Right ventricle myocardium superior (tissue), 1 donor: ENCODE measurements at regions not wholly inside any gene's neighbourhood (a gene's known extent, or its start where the extent isn't known, plus 50 kb on each side); places are given as distances from the start of the nearest gene placed in this dataset.
A peak's percentile ranks its signal among the peaks of the same experiment; 100 is the strongest.

ENCODE experiments used
- ATAC-seq: fragments of 200-7000 bp; cut with Tn5 transposase; one replicate; pipeline ENCODE4 v1.9.1; 2020; ENCODE audit warnings: mild to moderate bottlenecking; ENCODE audit not compliant: poor library complexity
- DNase-seq: peaks from one replicate; pipeline ENCODE4 v3.0.0-alpha.2; 2020
- intact Hi-C: fragments of 100-400 bp; cut with DNase I; formaldehyde crosslinking; loops from one replicate; pipeline ENCODE4 v1.11.2; 2022
- donor health status: DM: no; HTN: yes; CAD: no; lungs with severe emphysema.

DNA sequence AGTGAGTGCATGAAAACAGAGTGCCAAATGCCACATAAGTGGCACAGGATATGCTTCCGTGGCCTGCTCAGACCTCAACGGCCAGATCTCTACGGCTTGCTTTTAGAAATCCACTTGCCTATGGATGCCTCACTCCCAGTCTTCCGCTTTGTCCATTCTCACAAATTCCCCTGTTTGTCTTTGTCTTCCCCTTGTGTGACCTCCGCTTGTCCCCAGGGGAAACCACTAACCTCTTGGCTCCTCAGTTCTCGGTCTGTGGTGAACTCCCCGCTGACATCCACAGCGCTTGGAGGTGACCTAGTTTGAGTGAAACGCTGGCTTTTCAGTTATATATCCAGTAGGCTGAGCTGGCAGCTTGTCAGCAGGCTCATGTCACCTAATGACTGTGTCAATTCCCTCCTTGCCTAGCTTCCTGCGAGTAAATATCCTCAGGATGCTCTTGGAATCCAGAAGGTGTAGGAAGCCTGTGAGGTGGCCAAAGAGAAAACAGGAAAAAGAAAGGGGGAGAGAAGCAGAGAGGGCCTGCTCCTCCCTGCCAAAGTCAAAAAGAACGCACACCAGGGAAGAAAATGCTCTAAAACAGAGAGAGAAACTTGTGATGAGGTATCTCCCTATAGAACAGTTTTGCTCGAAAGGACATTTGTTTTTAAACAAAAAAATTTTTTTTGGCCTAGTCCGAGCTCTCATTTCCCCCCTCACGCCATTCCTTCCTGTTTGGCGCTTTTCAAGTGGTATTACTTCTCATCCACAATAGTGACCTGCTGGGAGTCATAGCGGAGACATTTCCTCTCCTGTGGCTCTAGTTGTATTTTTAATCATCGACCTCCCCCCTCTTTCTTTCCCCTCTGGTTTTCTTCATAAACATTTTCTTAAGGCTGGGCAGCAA lies 101.6 kb upstream of the SPRY4 start:
- peak; percentile 70 for ATAC-seq
- DNase-seq: peak; percentile 73
- intact Hi-C loops: no loop called here

DNA sequence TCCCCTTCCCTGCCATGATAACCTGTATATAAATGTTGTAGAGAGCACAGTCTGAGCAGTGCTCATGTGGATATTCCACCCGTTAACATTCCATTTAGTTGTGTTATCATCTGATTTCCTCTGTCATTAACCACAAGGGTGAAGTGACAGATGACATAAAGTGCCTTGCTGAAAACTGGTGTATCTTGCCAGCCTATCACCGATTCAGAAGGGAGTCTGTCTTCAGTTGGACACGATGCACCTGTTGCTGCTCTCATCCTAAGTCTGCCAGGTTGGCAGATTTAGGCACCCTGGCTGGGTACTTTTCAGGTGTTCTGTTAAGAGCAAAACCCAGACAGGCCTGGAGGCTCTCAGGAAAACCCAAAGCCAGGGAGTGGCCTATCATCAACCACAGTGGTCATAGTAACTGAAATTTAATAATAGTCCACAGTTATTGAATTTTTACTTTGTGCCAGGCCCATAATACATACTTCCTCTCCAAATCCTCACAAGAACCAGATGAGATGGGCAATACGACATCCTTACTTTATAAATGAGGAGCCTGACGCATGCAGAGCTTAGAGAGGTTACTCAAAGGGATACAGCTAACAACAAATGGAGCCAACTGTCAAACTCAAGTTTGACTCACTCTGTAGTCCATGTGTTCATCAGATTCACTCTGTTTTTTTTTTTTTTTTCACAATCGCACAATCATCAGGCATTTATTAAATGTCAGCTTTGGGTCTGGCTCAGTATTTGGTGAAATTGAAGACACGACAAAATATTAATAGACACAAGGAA lies 100.7 kb upstream of the SPRY4 start:
- DNase-seq (no peak), ATAC-seq (no peak)
- intact Hi-C loops: no loop called here

DNA sequence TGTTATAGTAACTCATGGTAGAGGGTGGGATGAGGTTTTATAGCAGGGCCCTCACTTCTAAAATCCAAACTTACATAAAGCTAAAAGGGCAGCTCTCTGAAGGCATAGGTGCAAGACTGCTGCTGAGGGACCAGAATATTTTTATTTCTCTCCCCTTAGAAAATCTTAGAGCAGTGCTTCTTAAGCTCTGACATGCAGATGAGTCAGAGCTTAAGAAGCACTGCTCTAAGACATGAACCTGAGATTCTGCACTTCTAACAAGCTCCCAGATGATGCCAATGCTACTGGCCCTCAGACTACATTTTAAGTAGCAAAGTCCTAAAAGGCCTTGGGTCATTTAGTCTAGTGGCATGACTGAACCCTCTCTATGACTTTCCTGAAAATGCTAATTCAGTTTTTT lies 97.6 kb upstream of the SPRY4 start:
- intact Hi-C loops: no loop called here
- no peak for DNase-seq
- ATAC-seq: no peak

DNA sequence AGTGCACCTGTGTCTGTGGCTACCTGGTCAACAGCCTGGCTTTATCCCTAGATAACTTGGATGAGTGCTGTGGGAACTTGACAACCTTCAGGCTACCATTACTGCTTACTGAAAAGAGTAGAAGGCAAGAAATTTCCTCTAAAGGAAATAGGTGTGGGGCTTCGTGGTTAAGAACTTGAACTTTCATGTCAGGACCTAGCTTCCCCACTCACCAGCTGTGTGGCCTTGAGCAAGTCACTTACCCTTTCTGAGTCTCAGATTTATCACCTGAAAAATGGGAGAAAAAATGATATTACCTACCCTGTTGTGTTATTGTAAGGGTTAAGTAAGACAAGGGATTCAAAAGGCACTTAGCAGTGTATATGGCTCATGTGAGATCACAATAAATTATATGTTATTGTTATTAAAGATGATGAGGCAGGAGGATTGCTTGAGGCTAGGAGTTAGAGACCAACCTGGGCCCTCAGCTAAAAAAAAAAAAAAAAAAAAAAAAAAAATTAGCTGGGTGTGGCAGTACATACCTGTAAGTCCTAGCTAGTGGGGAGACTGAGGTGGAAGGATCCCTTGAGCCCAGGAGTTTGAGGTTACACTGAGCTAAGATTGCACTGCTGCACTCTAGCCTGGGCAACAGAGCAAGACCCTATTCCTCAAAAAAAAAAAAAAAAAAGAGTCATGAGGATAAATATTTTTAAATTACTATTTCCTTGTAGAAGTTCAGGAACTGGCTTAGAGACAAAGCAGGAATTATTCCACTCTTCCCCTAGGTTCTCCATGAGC lies 97.0 kb upstream of the SPRY4 start:
- DNase-seq (no peak), ATAC-seq (no peak)
- intact Hi-C loops: no loop called here

DNA sequence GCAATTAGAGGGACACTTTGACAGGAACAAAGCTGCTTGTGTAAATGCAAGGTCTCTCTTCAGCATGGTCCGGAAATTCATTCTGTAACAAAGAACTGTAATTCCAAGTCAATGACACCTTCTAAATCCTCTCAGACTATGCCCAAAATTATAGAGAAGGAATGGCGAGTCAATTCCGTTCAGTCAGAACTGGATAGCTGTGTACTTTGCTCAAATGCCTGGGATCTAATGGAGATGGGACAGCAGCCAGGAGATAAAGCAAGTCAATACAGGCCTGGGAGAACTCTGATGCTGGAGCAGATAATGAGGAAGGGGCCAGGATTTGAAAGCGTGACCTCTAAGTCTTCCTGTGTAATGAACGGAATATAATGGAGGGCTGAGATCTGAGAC lies 96.4 kb upstream of the SPRY4 start:
- DNase-seq (no peak), ATAC-seq (no peak)
- intact Hi-C loops: no loop called here

DNA sequence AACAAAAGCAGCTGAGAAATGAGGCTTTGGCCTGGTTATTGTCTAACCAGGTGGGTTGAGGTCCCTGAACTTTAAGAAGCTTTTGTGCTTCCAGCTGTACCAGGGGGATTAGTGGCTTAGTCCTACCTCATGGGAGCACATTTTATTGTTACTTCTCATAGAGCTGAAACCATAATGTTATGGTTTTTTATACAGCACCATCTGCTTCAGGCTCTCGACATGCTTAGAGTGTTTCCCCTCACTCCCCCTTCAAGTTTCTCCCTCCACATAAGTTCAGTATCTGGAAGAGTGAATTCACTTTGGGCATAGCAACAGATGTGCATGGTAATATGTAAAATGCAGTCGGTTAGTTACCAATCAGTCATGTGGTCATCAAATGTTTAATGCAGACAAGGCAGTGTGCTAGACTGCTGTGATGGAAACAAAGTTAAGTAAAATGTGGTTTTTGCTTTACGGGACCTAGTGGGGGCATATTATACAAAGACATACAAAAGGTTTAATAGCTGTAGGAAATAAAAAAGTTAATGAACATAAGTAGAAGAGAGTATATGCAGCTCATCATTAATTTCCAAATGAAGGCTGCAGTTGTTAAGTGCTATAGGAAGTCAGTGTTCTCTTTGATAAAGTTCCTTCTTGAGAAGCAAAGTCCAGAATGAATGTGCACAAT lies 95.9 kb upstream of the SPRY4 start:
- ATAC-seq (no peak), DNase-seq (no peak)
- intact Hi-C loops: no loop called here

DNA sequence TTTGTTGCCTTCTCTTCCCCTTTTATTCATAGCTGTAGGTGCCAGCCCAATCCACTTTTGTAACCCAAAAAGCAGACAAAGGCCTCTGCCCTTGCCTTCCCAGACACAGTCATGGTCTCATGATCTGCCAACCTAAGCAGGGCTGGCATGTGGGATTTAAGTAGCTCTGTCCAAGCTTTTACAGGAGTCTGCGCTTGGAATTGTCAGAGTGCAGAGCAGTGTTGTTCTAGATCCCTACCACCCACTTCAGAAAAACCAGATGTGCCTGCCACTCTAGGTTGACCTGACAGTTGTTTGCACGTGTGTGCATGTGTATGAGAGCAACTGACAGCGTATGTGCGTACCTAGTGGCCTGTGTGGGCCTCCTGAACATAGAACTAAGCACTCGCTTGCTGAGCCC lies 87.8 kb upstream of the SPRY4 start:
- no peak for ATAC-seq
- no peak for DNase-seq
- intact Hi-C loops: no loop called here

DNA sequence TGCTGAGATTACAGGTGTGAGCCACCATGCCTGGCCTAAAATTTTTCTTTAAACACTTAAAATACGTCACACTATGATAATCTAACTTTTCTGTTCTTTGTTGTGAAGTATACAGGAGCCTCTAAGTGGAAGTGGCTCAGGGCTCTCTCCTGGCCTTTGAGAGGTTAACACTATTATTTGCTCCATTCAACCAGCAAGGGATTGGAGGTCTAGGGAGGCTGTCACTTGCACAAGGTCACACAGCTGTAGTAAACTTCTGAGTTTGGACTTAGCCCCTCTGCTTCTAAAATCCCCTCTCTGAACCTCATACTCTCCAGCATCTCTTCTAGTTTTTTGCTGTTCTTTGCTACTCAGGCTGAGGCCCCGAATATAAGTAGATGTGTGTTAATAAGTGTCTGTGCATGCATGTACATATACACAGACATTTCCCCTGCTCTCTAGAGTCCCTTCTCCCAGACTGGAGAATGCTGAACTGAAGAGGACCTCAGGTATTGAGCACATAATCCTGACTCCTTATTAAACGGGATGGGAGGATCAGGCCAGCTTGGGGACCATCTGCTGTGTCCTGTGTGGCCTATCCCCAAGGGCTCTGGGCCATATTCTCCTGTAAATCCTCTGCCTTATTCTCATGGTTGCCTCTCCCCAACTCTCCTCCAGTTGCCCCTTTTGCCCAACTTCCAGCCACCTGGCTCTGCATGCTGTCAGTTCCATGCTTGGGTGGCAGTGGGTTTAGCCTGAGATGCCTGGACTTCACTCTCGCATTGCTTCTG lies 87.0 kb upstream of the SPRY4 start:
- DNase-seq (no peak), ATAC-seq (no peak)
- intact Hi-C loops: no loop called here

DNA sequence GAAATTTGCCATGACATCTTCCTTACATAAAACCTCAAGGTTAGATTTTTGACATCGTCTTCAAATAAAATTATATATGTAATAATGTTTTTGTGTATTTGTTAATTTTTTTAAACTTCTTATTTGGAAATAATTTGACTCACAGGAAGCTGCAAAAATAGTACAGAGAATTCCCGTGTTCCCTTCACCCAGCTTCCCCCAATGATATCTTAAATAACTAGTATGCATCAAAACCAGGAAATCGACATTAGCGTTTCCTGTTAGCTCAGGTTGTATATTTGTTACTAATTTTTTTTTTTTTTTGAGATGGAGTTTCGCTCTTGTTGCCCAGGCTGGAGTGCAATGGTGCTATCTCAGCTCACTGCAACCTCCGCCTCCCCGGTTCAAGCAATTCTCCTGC lies 86.3 kb upstream of the SPRY4 start:
- intact Hi-C loops: no loop called here
- no peak for ATAC-seq

DNA sequence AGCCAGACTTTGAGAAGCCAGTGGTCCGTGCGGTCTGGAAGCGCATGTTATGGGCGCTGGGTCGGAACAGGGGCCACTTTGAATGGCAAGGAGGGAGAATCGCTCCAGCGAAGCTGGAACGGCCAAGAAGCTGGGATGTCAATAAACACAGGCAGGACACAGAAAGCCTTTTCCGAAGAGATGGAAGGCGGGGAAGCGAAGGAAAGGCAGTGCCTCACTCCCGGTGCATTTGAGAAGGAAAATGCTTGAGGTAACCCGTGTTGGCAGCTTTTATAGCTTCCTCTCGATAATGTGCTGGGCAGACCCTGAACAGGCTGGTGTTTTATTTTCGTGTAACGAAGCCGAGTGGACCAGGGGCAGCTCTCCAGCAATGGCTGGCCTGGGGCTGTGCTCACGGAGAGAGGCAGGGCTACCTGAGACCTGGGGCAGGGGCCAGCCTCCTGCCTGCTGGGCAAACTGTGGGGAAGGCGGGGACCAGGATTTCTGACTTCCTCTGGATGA lies 84.2 kb upstream of the SPRY4 start:
- intact Hi-C loops: no loop called here
- DNase-seq: no peak

More for the DNA sequence above, 86.3 kb upstream of the SPRY4 start:
- DNase-seq: no peak

DNA sequence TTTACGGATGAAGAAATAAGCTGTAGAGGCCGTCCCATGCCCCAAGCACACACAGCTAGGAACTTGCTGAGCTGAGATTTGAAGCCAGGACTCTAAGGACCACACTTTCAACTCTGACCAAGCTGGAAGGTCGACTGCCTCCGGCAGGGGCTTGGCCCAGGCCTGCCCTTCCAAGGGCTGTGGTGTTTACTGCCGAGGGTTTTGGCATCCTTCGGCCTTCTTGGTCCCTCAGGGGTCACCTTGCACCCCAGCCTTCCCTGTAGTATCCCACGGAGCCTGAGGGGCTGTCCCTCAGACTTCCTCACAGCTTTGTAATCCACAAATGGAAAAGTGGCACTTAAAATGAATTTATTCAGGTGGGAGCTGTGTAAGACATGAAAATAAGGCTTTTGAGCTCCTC lies 83.7 kb upstream of the SPRY4 start:
- no peak for ATAC-seq
- intact Hi-C loops: no loop called here
- DNase-seq: no peak

More for the DNA sequence above, 84.2 kb upstream of the SPRY4 start:
- ATAC-seq: no peak

DNA sequence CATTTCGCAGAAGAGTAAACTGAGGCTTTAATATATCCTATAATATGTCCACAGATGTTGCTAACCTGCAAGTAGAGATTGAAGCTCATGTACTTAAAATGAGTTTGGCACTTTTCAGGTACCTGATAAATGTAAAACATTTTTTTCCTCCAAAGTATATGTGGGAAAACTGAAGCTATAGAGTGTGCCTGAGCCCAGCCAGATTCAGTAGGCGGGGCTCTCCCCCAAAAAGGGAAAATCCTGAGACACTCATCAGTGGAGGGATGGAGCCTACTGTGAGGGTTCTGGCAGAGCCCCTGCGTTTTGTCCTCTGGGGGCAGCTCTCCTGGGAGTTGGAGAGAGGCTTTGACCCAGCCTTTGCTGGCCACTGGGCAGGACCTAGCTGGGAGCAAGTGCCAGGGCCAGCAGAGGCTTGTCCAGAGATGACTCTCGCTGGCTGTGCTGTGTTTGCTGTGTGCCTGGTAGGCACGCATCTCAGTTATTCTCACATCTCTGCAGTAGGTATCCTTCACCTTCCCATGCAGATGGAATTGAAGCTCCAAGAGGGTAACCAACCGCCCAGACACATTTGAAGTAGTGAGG lies 81.1 kb upstream of the SPRY4 start:
- ATAC-seq (no peak), DNase-seq (no peak)
- intact Hi-C loops: no loop called here

DNA sequence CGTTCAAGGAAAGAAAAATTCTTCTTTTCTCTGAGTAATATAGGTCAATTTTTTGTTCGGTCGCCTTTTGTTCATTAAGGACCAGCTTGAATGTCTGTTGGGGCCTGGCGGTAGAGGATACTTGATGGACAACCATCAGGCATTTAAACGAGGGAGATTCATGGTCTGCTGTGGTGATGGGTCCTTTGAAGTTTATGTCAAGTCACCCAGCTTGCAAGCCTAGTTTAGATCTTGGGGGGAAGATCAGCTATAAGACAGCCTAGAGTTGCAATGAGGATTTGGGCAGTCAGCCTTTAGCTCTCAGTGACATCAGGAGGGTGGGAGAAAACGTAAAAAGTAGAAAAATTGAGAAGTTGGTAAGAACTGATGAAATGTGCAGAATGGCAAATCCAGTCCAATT lies 80.2 kb upstream of the SPRY4 start:
- no peak for ATAC-seq
- intact Hi-C loops: no loop called here
- no peak for DNase-seq

DNA sequence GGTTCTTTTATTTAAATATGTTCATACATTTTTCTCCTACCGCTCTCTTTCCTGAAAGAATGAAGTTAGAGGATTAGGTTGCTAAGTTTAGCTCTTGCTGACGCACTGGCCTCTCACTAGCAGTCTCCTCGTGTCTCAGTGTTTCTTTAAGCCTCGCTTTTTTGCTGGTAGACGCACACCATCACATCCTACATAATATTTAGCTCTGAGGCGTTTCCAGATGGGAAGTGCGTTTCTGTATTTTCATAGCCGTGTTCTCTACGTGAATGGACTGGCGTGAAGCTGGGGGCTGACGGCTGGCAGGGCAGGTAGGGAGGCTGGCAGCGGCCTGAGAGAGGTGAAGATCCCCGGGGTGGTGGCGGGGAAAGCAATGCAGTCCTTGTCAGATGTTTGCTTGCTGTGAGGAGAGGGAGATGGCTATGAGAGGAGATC lies 79.2 kb upstream of the SPRY4 start:
- DNase-seq: no peak
- intact Hi-C loops: no loop called here
- ATAC-seq: no peak

DNA sequence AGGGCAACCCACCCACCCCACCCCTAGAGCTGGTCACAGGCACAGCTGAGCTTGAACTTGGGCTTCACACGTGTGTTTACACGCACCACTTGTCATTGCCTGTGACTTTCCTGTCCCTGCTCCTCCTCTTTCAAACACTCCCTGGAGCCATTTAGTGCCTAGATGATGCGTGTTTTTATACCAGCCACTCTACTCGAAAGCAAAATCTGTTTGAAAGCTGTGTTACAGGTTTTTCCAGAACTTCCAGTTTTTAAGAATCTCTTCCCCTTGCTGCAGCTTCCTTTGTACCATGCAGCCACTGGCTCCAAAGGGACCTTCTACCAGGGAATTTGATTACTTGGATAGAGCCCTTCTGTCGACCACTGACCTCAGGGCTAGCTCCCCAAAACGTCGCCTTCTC lies 78.8 kb upstream of the SPRY4 start:
- intact Hi-C loops: no loop called here
- ATAC-seq (no peak), DNase-seq (no peak)

DNA sequence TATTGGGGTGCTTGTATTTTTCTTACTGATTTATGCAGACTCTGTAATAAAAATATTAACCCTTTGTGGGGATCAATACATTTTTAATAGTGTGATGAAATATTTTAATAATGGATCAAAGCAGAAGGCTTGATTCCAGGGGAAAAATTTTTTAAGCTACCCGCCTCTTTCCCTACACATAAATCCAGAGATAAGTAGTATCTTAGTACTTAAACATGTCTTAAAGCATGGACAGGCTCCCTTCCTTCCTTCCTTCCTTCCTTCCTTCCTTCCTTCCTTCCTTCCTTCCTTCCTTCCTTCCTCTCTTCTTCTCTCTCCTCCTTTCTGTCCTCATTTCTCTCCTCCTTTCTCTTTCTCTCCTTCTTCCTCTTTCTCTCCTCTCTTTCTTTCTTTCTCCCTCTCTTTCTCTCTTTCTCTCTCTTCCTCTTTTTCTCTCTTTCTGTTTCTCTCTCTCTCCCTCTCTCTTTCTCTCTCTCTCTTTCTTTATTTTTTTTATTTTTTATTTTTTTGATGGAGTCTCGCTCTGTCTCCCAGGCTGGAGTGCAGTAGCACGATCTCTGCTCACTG lies 78.0 kb upstream of the SPRY4 start:
- intact Hi-C loops: no loop called here
- ATAC-seq (no peak), DNase-seq (no peak)

DNA sequence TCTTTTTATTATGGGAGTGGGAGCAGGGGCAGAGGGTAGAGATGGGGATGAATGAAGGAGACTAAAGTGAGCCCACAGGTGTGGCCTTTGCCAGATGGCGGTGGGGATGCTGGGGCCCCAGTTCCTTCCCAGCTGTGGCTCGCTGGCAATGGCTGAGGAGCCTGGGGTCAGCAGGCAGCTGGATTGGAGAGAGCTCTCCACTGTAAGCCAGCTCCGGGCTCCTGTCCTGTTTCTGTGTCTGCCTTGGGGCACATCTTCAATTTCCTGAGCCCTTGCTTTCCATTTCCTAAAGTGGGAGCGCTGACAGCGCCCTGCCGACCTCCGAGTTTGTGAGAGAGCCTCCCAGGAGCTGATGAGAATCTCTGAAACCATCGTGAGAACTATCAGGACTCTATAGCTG lies 75.6 kb upstream of the SPRY4 start:
- DNase-seq (no peak), ATAC-seq (no peak)
- intact Hi-C loops: no loop called here
